ENCODE measurements at regions not wholly inside any gene's neighbourhood (a gene's known extent, or its start where the extent isn't known, plus 50 kb on each side); places are given as distances from the start of the nearest gene placed in this dataset.

GRCh38 chr21:17432732-17433057, 80.1 kb upstream of the CXADR start:
- DNase-seq = no peak

GRCh38 chr21:17433730-17434129, 79.1 kb upstream of the CXADR start:
- DNase-seq = no peak

- no peak for DNase-seq
Observed at GRCh38 chr21:17435565-17436543, 77.0 kb upstream of the CXADR start.

DNA sequence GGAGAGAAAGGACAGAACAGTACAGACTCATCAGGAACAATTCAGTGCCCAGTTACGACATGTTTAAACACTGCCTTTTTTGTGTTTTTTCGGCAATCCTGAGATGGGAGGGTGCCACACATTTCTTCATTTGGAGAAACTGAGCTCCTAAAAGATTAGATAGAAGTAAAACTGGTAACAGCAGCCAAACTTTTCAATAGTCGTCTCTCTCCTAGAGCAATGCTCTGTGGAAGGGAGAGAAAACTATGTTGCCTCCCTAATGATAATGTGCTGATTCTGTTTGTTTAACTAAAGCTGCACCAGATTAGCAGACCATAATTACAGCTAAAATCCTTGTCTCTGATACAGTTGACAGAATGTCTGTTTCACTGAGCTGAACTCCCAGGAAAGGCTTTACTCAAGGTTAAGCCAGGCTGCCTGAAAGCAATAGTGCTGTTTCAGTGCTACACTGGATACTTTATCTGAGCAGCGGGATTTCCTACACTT, 76.2 kb upstream of the CXADR start:
- DNase-seq = no peak

- no peak for DNase-seq
Observed at GRCh38 chr21:17438635-17439034, 74.2 kb upstream of the CXADR start.

- no peak for DNase-seq
Observed at GRCh38 chr21:17440969-17441368, 71.9 kb upstream of the CXADR start.

DNA sequence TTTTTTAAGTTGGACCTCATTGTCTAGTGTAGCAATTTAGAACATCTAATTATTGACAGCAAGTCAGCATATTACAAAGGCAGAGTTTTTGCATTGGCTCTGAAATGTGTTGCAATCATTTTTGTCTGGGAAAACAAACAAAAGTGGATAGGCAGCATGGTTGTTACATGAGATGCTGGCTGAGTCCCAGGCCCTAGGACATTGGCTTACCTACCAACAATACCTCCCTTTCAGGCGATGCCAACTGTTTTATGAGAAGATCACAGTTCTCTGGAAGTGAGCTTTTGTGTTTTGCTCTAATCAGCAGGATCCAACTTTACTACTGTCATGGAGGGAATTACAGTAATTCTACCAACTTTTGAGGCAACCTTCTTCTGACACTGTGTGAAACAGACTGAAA, 71.5 kb upstream of the CXADR start:
- DNase-seq = no peak

DNA sequence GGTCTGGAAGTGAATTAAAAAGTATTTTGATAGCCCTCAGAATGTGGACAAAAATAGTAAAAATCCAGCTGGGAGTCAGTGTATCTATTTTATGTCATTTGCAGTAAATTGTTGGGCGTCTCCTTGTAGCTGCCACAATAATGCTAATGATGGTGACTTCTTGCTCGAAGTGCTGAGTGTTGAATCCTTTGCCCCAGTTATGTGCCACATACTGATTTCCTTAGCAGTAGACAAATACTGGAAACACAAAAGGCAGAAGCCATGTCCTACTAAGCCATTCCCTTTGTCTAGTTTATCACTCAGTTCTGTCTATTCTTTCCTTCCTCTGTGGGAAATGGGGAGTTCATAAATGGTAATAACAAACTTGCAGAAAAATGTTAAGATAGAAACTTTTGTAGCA, 70.7 kb upstream of the CXADR start:
- DNase-seq = no peak

DNA sequence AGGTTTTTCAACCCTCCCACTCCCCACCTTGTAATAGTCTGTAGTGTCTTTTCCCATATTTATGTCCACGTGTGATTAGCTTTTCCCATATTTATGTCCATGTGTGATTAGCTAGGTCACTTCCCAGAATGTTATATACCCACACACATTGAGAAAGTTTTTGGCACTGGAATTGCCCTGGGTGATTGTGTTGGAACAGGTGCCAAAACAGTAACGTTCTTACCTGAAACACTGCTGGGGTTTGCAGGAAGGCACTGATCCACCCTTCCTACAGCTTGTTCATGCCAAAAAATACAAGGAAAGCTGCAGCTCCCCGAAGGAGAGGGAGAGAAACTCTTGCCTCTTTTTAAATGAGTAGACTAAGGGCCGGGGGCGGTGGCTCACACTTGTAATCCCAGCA, 68.0 kb upstream of the CXADR start:
- no peak for DNase-seq

GRCh38 chr21:17446737-17447136, 66.1 kb upstream of the CXADR start:
- no peak for DNase-seq

GRCh38 chr21:17449701-17450100, 63.1 kb upstream of the CXADR start:
- no peak for DNase-seq

DNA sequence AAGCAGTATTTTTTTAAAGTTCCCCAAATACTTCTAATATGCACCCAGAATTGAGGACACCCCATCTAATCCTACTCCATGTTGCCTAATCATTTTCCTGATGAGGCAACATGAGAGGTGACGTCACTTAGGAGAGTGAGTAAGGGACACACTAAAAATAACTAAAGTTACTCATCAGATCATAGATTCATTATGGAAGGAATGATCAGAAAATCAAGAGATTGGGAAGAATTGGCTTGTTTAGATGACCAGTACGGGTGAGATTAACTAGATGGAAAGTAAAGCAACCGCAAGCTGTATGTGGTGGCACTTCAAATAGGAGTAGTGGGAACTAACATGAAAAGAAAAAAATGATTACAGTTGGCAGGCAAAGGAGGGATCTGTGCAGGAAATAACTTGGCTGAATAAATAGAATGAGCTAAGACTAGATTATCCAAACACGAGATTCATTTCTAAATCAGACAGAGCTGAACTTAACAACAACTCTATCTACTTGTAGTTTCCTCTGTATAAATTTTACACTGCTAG, 61.4 kb upstream of the CXADR start:
- DNase-seq = no peak

GRCh38 chr21:17454315-17455027, 58.4 kb upstream of the CXADR start:
- peak; percentile 0 for DNase-seq

DNA sequence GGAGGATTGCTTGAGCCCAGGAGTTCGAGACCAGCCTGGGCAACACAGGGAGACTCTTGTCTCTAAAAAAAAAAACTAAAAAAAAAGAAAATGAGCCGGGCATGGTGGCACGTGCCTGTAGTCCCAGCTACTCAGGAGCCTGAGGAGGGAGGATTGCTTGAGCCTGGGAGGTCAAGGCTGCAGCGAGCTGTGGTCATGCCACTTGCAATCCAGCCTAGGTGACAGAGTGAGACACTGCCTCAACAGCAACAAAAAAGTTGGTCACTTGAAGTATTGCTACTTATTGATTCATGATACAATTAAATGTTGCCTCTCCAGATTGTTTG, 57.9 kb upstream of the CXADR start:
- DNase-seq = no peak

- DNase-seq = no peak
Observed at GRCh38 chr21:17455451-17455850, 57.4 kb upstream of the CXADR start.

GRCh38 chr21:17458279-17458678, 54.6 kb upstream of the CXADR start:
- DNase-seq = no peak

DNA sequence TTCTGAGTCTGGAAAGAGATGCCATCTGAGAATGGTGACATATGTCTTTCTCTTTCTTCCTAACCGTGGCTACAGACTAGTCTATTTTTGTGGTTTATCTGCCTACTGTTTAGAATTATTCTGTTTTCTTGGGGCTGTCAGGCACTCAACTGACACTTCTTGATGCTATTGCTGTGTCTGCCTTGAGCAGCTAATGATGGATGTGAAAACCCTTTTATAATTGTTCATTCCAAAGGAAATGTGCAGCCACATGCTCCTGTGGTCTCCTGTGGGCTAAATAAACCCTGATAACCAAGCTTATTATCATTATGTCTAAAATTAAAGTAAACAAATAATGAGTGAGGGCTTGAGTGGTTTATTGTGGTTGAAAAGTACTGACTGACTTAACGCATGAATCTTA, 52.7 kb upstream of the CXADR start:
- DNase-seq = no peak

GRCh38 chr21:17461014-17461413, 51.8 kb upstream of the CXADR start:
- DNase-seq = no peak

- DNase-seq = no peak
Observed at GRCh38 chr21:17461582-17461981, 51.3 kb upstream of the CXADR start.

DNA sequence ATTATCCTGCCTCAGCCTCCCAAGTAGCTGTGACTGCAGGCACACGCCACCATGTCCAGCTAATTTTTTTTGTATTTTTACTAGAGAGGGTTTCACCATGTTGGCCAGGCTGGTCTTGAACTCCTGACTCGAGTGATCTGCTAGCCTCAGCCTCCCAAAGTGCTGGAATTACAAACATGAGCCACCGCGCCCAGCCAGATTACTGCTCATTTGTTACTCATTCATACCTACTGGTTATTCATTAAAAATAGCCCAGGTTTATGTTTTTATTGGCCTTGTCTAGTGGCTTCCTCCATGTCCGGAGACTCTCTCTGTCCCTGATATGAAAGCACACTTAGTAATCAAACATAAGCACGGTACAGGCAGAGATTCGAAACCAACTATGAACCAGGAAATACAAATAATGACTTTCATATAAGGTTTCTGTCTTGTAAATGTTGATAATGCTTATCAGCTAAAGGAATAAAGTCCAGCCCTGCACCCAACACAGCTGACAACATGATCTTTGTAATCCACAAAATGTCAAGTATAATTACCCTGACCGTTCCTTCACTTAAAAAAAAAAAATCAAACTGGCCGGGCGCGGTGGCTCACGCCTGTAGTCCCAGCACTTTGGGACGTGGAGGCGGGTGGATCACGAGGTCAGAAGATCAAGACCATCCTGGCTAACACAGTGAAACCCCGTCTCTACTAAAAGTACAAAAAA, 50.4 kb upstream of the CXADR start:
- DNase-seq = no peak

All from T-helper 9 cell (primary cell).